ENCODE measurements at regions not wholly inside any gene's neighbourhood (a gene's known extent, or its start where the extent isn't known, plus 50 kb on each side); places are given as distances from the start of the nearest gene placed in this dataset.

- no peaks in the 10 kb centered on the region for H3K36me3 ChIP-seq (replicated peaks in 1 of 2)
- WGBS, 4 donors, result 65 to 78% (median 72%) methylated on average over 2 of the region's 2 CpGs
- TF ChIP-seq CTCF (IDR thresholded peaks at IDR 0.05), result no peak
- no peak for TF ChIP-seq POLR2A (IDR thresholded peaks at IDR 0.05)
- H3K9me3 ChIP-seq (replicated peaks in 1 of 3), result no peaks in the 10 kb centered on the region
- H3K27me3 ChIP-seq, result no peaks in the 10 kb centered on the region
- H3K4me1 ChIP-seq (replicated peaks in 1 of 2), result no peaks in the 10 kb centered on the region
- no peak overlapping the region for H3K4me3 ChIP-seq
- no peak overlapping the region for H3K27ac ChIP-seq
- DNase-seq, result no peak
- intact Hi-C loops (cut with DNase I), result no loop called here
Observed at GRCh38 chr3:186473166-186473565, 71.0 kb downstream of the CRYGS start.

GRCh38 chr3:186472456-186473008 lies 71.6 kb downstream of the CRYGS start:
- Histone ChIP-seq H3K27ac (no peak overlapping the region), H3K4me1 (replicated peaks in 1 of 2) (no peaks in the 10 kb centered on the region), H3K36me3 (replicated peaks in 1 of 2) (no peaks in the 10 kb centered on the region), H3K4me3 (no peak overlapping the region), H3K27me3 (no peaks in the 10 kb centered on the region), H3K9me3 (replicated peaks in 1 of 3) (no peaks in the 10 kb centered on the region)
- no peak for TF ChIP-seq POLR2A (IDR thresholded peaks at IDR 0.05)
- no peak for TF ChIP-seq CTCF (IDR thresholded peaks at IDR 0.05)
- intact Hi-C loops (cut with DNase I), result no loop called here
- no peak for DNase-seq
- 85 to 91% (median 87%) methylated on average over 8 of the region's 8 CpGs for WGBS, 4 donors

GRCh38 chr3:186471771-186472170 lies 72.4 kb downstream of the CRYGS start:
- no peak overlapping the region for H3K4me3 ChIP-seq
- intact Hi-C loops (cut with DNase I), result no loop called here
- no peaks in the 10 kb centered on the region for H3K9me3 ChIP-seq (replicated peaks in 1 of 3)
- no peaks in the 10 kb centered on the region for H3K4me1 ChIP-seq (replicated peaks in 1 of 2)
- no peak for DNase-seq
- 70 to 81% (median 76%) methylated on average over 5 of the region's 5 CpGs for WGBS, 4 donors
- H3K36me3 ChIP-seq (replicated peaks in 1 of 2), result no peaks in the 10 kb centered on the region
- no peak overlapping the region for H3K27ac ChIP-seq
- H3K27me3 ChIP-seq, result no peaks in the 10 kb centered on the region
- TF ChIP-seq CTCF (IDR thresholded peaks at IDR 0.05) (no peak), POLR2A (IDR thresholded peaks at IDR 0.05) (no peak)

- Histone ChIP-seq H3K4me1 (replicated peaks in 1 of 2) (no peaks in the 10 kb centered on the region), H3K4me3 (no peak overlapping the region), H3K9me3 (replicated peaks in 1 of 3) (no peaks in the 10 kb centered on the region), H3K36me3 (replicated peaks in 1 of 2) (no peaks in the 10 kb centered on the region), H3K27ac (peak overlapping the region in 1 of 5 donors; percentile 30), H3K27me3 (no peaks in the 10 kb centered on the region)
- DNase-seq, result no peak
- TF ChIP-seq POLR2A (IDR thresholded peaks at IDR 0.05), result no peak
- TF ChIP-seq CTCF (IDR thresholded peaks at IDR 0.05), result no peak
- intact Hi-C loops (cut with DNase I), result no loop called here
- WGBS, 4 donors, result 62 to 78% (median 71%) methylated on average over 4 of the region's 4 CpGs
Observed at GRCh38 chr3:186469525-186469924, 74.7 kb downstream of the CRYGS start.

All from adrenal gland (tissue), 9 donors.